Hepatic stellate cell (primary cell): ENCODE measurements at regions not wholly inside any gene's neighbourhood (a gene's known extent, or its start where the extent isn't known, plus 50 kb on each side); places are given as distances from the start of the nearest gene placed in this dataset.
"Not testable (repeated sequence)": the region's sequence is repeated elsewhere in the genome, so short reads cannot be mapped to it uniquely, and the experiment has no call there.

Experiments used
- DNase-seq: peaks from one replicate; pipeline ENCODE4 v3.0.0; 2011; ENCODE audit warnings: low spot score

GRCh38 chr4:131650951-131651350 is 1498.1 kb upstream of the PCDH10 start:
- DNase-seq, result no peak

GRCh38 chr4:131683314-131683713 is 1465.8 kb upstream of the PCDH10 start:
- DNase-seq, result not testable (repeated sequence)

GRCh38 chr4:131721883-131722282 is 1427.2 kb upstream of the PCDH10 start:
- no peak for DNase-seq

GRCh38 chr4:131723069-131723468 is 1426.0 kb upstream of the PCDH10 start:
- not testable (repeated sequence) for DNase-seq

GRCh38 chr4:131724847-131725246 is 1424.2 kb upstream of the PCDH10 start:
- DNase-seq, result not testable (repeated sequence)

GRCh38 chr4:131725521-131725920 is 1423.6 kb upstream of the PCDH10 start:
- DNase-seq, result not testable (repeated sequence)

- not testable (repeated sequence) for DNase-seq
These were observed 1422.2 kb upstream of the PCDH10 start for GRCh38 chr4:131726940-131727339.

GRCh38 chr4:131727418-131727817 is 1421.7 kb upstream of the PCDH10 start:
- DNase-seq, result not testable (repeated sequence)

GRCh38 chr4:131729205-131729604 is 1419.9 kb upstream of the PCDH10 start:
- not testable (repeated sequence) for DNase-seq

GRCh38 chr4:131729716-131730398 is 1419.2 kb upstream of the PCDH10 start:
- DNase-seq, result not testable (repeated sequence)

- not testable (repeated sequence) for DNase-seq
These were observed 1418.5 kb upstream of the PCDH10 start for GRCh38 chr4:131730574-131730973.

- DNase-seq, result not testable (repeated sequence)
These were observed 1417.0 kb upstream of the PCDH10 start for GRCh38 chr4:131732034-131732630.

- not testable (repeated sequence) for DNase-seq
These were observed 1414.8 kb upstream of the PCDH10 start for GRCh38 chr4:131734321-131734720.

GRCh38 chr4:131734851-131735385 is 1414.2 kb upstream of the PCDH10 start:
- not testable (repeated sequence) for DNase-seq

- DNase-seq, result not testable (repeated sequence)
These were observed 1410.1 kb upstream of the PCDH10 start for GRCh38 chr4:131738991-131739390.

GRCh38 chr4:131741836-131742235 is 1407.3 kb upstream of the PCDH10 start:
- not testable (repeated sequence) for DNase-seq

- not testable (repeated sequence) for DNase-seq
These were observed 1406.4 kb upstream of the PCDH10 start for GRCh38 chr4:131742536-131743205.

- DNase-seq, result not testable (repeated sequence)
These were observed 1405.7 kb upstream of the PCDH10 start for GRCh38 chr4:131743348-131743747.

GRCh38 chr4:131747203-131747602 is 1401.9 kb upstream of the PCDH10 start:
- not testable (repeated sequence) for DNase-seq

GRCh38 chr4:131749224-131749623 is 1399.9 kb upstream of the PCDH10 start:
- DNase-seq, result not testable (repeated sequence)

- not testable (repeated sequence) for DNase-seq
These were observed 1399.1 kb upstream of the PCDH10 start for GRCh38 chr4:131750006-131750405.

- DNase-seq, result not testable (repeated sequence)
These were observed 1398.6 kb upstream of the PCDH10 start for GRCh38 chr4:131750469-131750868.

GRCh38 chr4:131762234-131762633 is 1386.9 kb upstream of the PCDH10 start:
- DNase-seq, result not testable (repeated sequence)
